GM19025 (cell line): ENCODE measurements at regions not wholly inside any gene's neighbourhood (a gene's known extent, or its start where the extent isn't known, plus 50 kb on each side); places are given as distances from the start of the nearest gene placed in this dataset.
A peak's percentile ranks its signal among the peaks of the same experiment; 100 is the strongest.
"Not testable (repeated sequence)": the region's sequence is repeated elsewhere in the genome, so short reads cannot be mapped to it uniquely, and the experiment has no call there.

Experiments used
- ATAC-seq: cut with Tn5 transposase; IDR thresholded peaks from one replicate; pipeline ENCODE4 v1.9.1; 2021; ENCODE audit warnings: mild to moderate bottlenecking, low read depth, moderate library complexity; ENCODE audit not compliant: unreplicated experiment

GRCh38 chr1:206311611-206312273 is 108.4 kb downstream of the SRGAP2 start:
- ATAC-seq: not testable (repeated sequence)

GRCh38 chr1:206312274-206312665 is 108.9 kb downstream of the SRGAP2 start:
- ATAC-seq: not testable (repeated sequence)

GRCh38 chr1:206314951-206315636 is 111.8 kb downstream of the SRGAP2 start:
- not testable (repeated sequence) for ATAC-seq

- ATAC-seq: not testable (repeated sequence)
Observed at GRCh38 chr1:206316901-206317300, 113.6 kb downstream of the SRGAP2 start.

- not testable (repeated sequence) for ATAC-seq
Observed at GRCh38 chr1:206317878-206318514, 114.7 kb downstream of the SRGAP2 start.

- not testable (repeated sequence) for ATAC-seq
Observed at GRCh38 chr1:206320227-206320626, 116.9 kb downstream of the SRGAP2 start.

GRCh38 chr1:206326159-206326939 is 123.0 kb downstream of the SRGAP2 start:
- ATAC-seq: not testable (repeated sequence)

GRCh38 chr1:206331597-206331996 is 128.3 kb downstream of the SRGAP2 start:
- ATAC-seq: not testable (repeated sequence)

- not testable (repeated sequence) for ATAC-seq
Observed at GRCh38 chr1:206333316-206333715, 130.0 kb downstream of the SRGAP2 start.

GRCh38 chr1:206333897-206334296 is 130.6 kb downstream of the SRGAP2 start:
- not testable (repeated sequence) for ATAC-seq

GRCh38 chr1:206334481-206334880 is 131.1 kb downstream of the SRGAP2 start:
- ATAC-seq: not testable (repeated sequence)

GRCh38 chr1:206335162-206335561 is 131.8 kb downstream of the SRGAP2 start:
- ATAC-seq: not testable (repeated sequence)

GRCh38 chr1:206335875-206336846 is 132.8 kb downstream of the SRGAP2 start:
- not testable (repeated sequence) for ATAC-seq

- not testable (repeated sequence) for ATAC-seq
Observed at GRCh38 chr1:206337024-206337423, 133.3 kb upstream of the IKBKE start.

- not testable (repeated sequence) for ATAC-seq
Observed at GRCh38 chr1:206350493-206351275, 119.6 kb upstream of the IKBKE start.

GRCh38 chr1:206351276-206352052 is 118.8 kb upstream of the IKBKE start:
- ATAC-seq: not testable (repeated sequence)

GRCh38 chr1:206356310-206356709 is 114.0 kb upstream of the IKBKE start:
- ATAC-seq: not testable (repeated sequence)

GRCh38 chr1:206357962-206358361 is 112.3 kb upstream of the IKBKE start:
- peak; percentile 60 for ATAC-seq
